PC-9 (cell line): ENCODE measurements at regions not wholly inside any gene's neighbourhood (a gene's known extent, or its start where the extent isn't known, plus 50 kb on each side); places are given as distances from the start of the nearest gene placed in this dataset.

Experiments
- BruUV-seq: library from RNA; stranded (reverse); fragments of 400-500 nt; replicated peaks from 2 replicates; lab custom pipeline; 2021; lab: Mats Ljungman, UMichigan
- CTCF ChIA-PET: fragments of 300-600 bp; sonication (Branson Sonifier 250); formaldehyde crosslinking; loops from one replicate; lab custom pipeline; 2022; ENCODE audit warnings: antibody characterized with exemption; lab: Charles Lee
- POLR2A ChIA-PET: fragments of 300-600 bp; sonication (Branson Sonifier 250); formaldehyde crosslinking; loops from one replicate; lab custom pipeline; 2022; ENCODE audit warnings: antibody characterized with exemption; ENCODE audit not compliant: unreplicated experiment; lab: Charles Lee
- DNase-seq, 2 experiments: peaks; one replicate each; pipeline versions ENCODE4 v3.0.0 to v3.0.0-alpha.2; 2015 to 2022; ENCODE audit warnings: mixed read lengths in 1 of 2
- H2AFZ ChIP-seq: fragments of 200-600 bp; sonication (generic); 2 replicates; pipeline ENCODE4 v1.8.1; 2017; ENCODE audit warnings: antibody characterized with exemption
- H3F3A ChIP-seq: fragments of 200-600 bp; sonication (generic); 2 replicates; pipeline ENCODE4 v1.8.1; 2017; ENCODE audit warnings: antibody characterized with exemption, mild to moderate bottlenecking, low read depth; ENCODE audit not compliant: insufficient read depth
- H3K27ac ChIP-seq: fragments of 200-600 bp; sonication (generic); 2 replicates; pipeline ENCODE4 v1.6.1; 2016; ENCODE audit warnings: mixed run types
- H3K27me3 ChIP-seq: fragments of 200-600 bp; sonication (generic); 2 replicates; pipeline ENCODE4 v1.6.1; 2016; ENCODE audit warnings: low read depth, mixed run types; ENCODE audit not compliant: insufficient read depth
- H3K36me3 ChIP-seq: fragments of 200-600 bp; sonication (generic); 2 replicates; pipeline ENCODE4 v1.6.1; 2016; ENCODE audit warnings: low read depth, mixed run types
- H3K4me1 ChIP-seq: fragments of 200-600 bp; sonication (generic); replicated peaks from 2 replicates; pipeline ENCODE4 v1.6.1; 2016; ENCODE audit warnings: mixed run types; ENCODE audit not compliant: insufficient read depth
- H3K4me2 ChIP-seq: fragments of 200-600 bp; sonication (generic); 2 replicates; pipeline ENCODE4 v1.6.1; 2017; ENCODE audit warnings: mixed run types
- H3K4me3 ChIP-seq: fragments of 200-600 bp; sonication (generic); 2 replicates; pipeline ENCODE4 v1.6.1; 2016; ENCODE audit warnings: mixed run types
- H3K79me2 ChIP-seq: fragments of 200-600 bp; sonication (generic); 2 replicates; pipeline ENCODE4 v1.6.1; 2017; ENCODE audit warnings: low read depth, mixed run types
- H3K9me2 ChIP-seq: fragments of 200-600 bp; sonication (generic); 2 replicates; pipeline ENCODE4 v1.8.1; 2017; ENCODE audit warnings: mild to moderate bottlenecking; ENCODE audit not compliant: insufficient read depth
- H3K9me3 ChIP-seq: fragments of 200-600 bp; sonication (generic); 2 replicates; pipeline ENCODE4 v1.8.1; 2016; ENCODE audit warnings: low read depth; ENCODE audit not compliant: insufficient read depth
- H4K20me1 ChIP-seq: fragments of 200-600 bp; sonication (generic); 2 replicates; pipeline ENCODE4 v1.8.1; 2017; ENCODE audit not compliant: insufficient read depth
- CTCF ChIP-seq: fragments of 200-600 bp; sonication (generic); conservative IDR thresholded peaks from 2 replicates; pipeline ENCODE4 v1.6.1; 2017; ENCODE audit warnings: mixed run types, antibody characterized with exemption, mild to moderate bottlenecking, moderate library complexity
- EZH2 ChIP-seq: fragments of 200-600 bp; sonication (generic); IDR thresholded peaks from 2 replicates; pipeline ENCODE4 v1.8.0; 2017; ENCODE audit warnings: antibody characterized with exemption, low read depth
- intact Hi-C: fragments of 100-400 bp; cut with micrococcal nuclease; formaldehyde crosslinking; loops from one replicate; pipeline ENCODE4 v1.10.0; 2022; ENCODE audit not compliant: unreplicated experiment

DNA sequence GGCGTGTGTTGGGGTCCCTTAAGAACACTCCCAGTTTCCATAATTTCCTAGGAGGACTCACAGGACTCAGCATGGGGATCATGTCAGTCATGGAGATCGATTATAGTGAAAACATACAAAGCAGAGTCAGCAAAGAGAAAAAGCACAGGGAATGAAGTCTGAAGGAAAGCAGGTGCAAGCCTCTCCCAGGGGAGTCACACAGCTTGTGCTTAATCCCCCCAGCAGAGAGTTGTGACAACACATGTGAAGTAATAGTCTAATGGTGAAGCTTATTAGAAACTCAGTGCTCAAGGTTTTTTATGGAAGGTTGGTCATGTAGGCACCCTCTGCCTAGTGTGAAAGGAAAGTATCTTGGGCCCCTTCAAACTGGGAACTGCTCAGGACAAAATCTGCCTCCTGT is 149.0 kb upstream of the SEL1L start:
- intact Hi-C loops = no loop called here
- no TSS peak for BruUV-seq
- Histone ChIP-seq H3K4me3 (no peak overlapping the region), H3K4me2 (no peak overlapping the region), H3K9me2 (no peaks in the 10 kb centered on the region), H3K4me1 (no peaks in the 10 kb centered on the region), H3K9me3 (no peaks in the 10 kb centered on the region), H3K36me3 (no peaks in the 10 kb centered on the region), H3K27me3 (0 out of 2 replicates have a peak, but pooled peaks cover 5% of the 10 kb centered on the region), H3K27ac (no peak overlapping the region), H3K79me2 (no peaks in the 10 kb centered on the region), H3F3A (no peaks in the 10 kb centered on the region), H2AFZ (no peak overlapping the region), H4K20me1 (no peaks in the 10 kb centered on the region)
- ChIA-PET POLR2A (no interaction called here), CTCF (no interaction called here)
- TF ChIP-seq EZH2 (no peak), CTCF (no peak)
- no peak for DNase-seq

DNA sequence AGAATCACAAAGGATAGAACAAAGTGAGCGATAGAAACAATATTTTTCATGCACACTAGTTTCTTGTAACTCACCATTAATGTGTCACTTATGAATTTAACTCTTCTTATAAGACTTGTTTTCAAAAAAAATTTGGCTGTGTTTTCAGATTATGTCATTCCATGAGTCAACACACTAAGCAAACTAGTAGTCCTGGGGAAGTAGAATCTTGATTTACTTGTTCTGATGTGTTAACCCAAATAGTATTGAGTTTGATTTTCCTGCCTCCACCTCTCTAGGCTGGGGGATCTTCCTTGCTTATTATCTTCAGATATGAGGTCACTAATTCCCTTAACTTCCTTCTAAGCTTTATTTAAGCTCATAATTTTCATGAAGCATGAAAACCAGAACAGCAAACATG is 151.0 kb upstream of the SEL1L start:
- no peak overlapping the region for H2AFZ ChIP-seq
- BruUV-seq = no TSS peak
- TF ChIP-seq CTCF = no peak
- no peak for TF ChIP-seq EZH2
- no peaks in the 10 kb centered on the region for H3K36me3 ChIP-seq
- POLR2A ChIA-PET = no interaction called here
- H3K4me3 ChIP-seq = no peak overlapping the region
- DNase-seq = no peak
- H3K4me2 ChIP-seq = no peak overlapping the region
- CTCF ChIA-PET = no interaction called here
- no peaks in the 10 kb centered on the region for H4K20me1 ChIP-seq
- no peaks in the 10 kb centered on the region for H3F3A ChIP-seq
- H3K79me2 ChIP-seq = no peaks in the 10 kb centered on the region
- H3K27ac ChIP-seq = no peak overlapping the region
- no peaks in the 10 kb centered on the region for H3K9me3 ChIP-seq
- no peaks in the 10 kb centered on the region for H3K4me1 ChIP-seq
- intact Hi-C loops = no loop called here
- H3K27me3 ChIP-seq = 0 out of 2 replicates have a peak, but pooled peaks cover 3% of the 10 kb centered on the region
- H3K9me2 ChIP-seq = no peaks in the 10 kb centered on the region

DNA sequence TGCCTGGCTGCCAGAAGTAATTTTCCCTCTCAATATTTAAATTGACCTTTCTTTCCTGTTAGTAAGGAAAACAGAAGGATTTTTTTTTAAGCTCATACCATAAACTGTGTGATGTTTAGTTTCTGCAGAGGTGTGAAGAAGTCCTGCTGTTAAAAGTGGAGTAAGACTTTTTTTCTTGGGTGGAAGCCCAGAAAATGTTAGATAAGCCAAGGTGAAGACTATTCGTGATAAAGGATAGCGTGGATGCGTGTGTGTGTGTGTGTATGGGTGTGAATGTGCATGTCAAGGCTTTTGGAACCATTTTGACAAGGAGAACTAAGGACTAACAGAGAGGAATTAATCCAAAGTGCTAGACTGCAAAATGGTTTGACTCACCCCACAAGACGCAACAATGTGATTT is 152.9 kb upstream of the SEL1L start:
- Histone ChIP-seq H3K9me3 (no peaks in the 10 kb centered on the region), H3K4me2 (no peak overlapping the region), H3K4me1 (no peaks in the 10 kb centered on the region), H3K79me2 (no peaks in the 10 kb centered on the region), H2AFZ (no peak overlapping the region), H3K27me3 (0 out of 2 replicates have a peak, but pooled peaks cover 3% of the 10 kb centered on the region), H3F3A (no peaks in the 10 kb centered on the region), H3K27ac (no peak overlapping the region), H4K20me1 (no peaks in the 10 kb centered on the region), H3K9me2 (no peaks in the 10 kb centered on the region), H3K36me3 (no peaks in the 10 kb centered on the region), H3K4me3 (no peak overlapping the region)
- no peak for DNase-seq
- ChIA-PET CTCF (no interaction called here), POLR2A (no interaction called here)
- intact Hi-C loops = no loop called here
- BruUV-seq = no TSS peak
- TF ChIP-seq EZH2 = no peak
- TF ChIP-seq CTCF = no peak
